ENCODE measurements at regions not wholly inside any gene's neighbourhood (a gene's known extent, or its start where the extent isn't known, plus 50 kb on each side); places are given as distances from the start of the nearest gene placed in this dataset.

DNA sequence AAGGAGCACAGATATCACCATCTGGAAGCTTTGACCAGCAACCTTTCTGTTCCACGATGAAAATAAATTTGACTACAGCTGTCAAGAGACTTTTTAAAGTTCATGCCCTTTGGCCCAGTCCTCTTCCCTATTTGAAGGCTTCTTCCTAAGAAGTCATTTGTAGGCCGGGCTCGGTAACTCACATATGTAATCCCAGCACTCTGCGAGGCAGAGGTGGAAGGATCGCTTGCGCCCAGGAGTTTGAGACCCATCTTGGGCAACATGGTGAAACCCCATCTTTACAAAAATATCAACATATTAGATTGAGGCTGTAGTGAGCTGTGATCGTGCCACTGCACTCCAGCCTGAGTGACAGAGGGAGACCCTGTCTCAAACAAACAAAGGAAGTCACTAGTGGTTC, 58.3 kb upstream of the IFFO2 start:
- TF ChIP-seq, protein P1, sequence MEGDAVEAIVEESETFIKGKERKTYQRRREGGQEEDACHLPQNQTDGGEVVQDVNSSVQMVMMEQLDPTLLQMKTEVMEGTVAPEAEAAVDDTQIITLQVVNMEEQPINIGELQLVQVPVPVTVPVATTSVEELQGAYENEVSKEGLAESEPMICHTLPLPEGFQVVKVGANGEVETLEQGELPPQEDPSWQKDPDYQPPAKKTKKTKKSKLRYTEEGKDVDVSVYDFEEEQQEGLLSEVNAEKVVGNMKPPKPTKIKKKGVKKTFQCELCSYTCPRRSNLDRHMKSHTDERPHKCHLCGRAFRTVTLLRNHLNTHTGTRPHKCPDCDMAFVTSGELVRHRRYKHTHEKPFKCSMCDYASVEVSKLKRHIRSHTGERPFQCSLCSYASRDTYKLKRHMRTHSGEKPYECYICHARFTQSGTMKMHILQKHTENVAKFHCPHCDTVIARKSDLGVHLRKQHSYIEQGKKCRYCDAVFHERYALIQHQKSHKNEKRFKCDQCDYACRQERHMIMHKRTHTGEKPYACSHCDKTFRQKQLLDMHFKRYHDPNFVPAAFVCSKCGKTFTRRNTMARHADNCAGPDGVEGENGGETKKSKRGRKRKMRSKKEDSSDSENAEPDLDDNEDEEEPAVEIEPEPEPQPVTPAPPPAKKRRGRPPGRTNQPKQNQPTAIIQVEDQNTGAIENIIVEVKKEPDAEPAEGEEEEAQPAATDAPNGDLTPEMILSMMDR (IDR thresholded peaks at IDR 0.05) = no peak
- TF ChIP-seq POLR2A (IDR thresholded peaks at IDR 0.05) = no peak

Measured in body of pancreas (tissue), 4 donors.